C4-2B (cell line): ENCODE measurements at regions not wholly inside any gene's neighbourhood (a gene's known extent, or its start where the extent isn't known, plus 50 kb on each side); places are given as distances from the start of the nearest gene placed in this dataset.

ENCODE experiments used
- CTCF ChIP-seq: fragments of 450-650 bp; conservative IDR thresholded peaks from 2 replicates; pipeline ENCODE4 v1.5.1; 2017; ENCODE audit warnings: mild to moderate bottlenecking
- ZFX ChIP-seq: fragments of 450-650 bp; IDR thresholded peaks from 2 replicates; pipeline ENCODE4 v1.6.1; 2017

- no peak for TF ChIP-seq CTCF
- TF ChIP-seq ZFX = no peak
Measured at GRCh38 chr6:50271266-50271665, 221.5 kb upstream of the DEFB112 start.
